Body of pancreas (tissue), 4 donors: ENCODE measurements at regions not wholly inside any gene's neighbourhood (a gene's known extent, or its start where the extent isn't known, plus 50 kb on each side); places are given as distances from the start of the nearest gene placed in this dataset.

Experiments
- POLR2A ChIP-seq, 3 donors: fragments of 450-650 bp; IDR thresholded peaks; one replicate each; pipeline ENCODE4 v1.6.1; 2016; ENCODE audit warnings: antibody characterized with exemption in 3 of 3, mild to moderate bottlenecking in 2 of 3
- TF ChIP-seq, protein P1 (sequence below), 7 experiments: fragments of 450-650 bp in 4 of 7; fragments of 200-600 bp in 3 of 7; sonication (generic) in 3 of 7; IDR thresholded peaks; one replicate each; pipeline ENCODE4 v1.5.1; 2016 to 2019; ENCODE audit warnings: antibody characterized with exemption in 7 of 7

DNA sequence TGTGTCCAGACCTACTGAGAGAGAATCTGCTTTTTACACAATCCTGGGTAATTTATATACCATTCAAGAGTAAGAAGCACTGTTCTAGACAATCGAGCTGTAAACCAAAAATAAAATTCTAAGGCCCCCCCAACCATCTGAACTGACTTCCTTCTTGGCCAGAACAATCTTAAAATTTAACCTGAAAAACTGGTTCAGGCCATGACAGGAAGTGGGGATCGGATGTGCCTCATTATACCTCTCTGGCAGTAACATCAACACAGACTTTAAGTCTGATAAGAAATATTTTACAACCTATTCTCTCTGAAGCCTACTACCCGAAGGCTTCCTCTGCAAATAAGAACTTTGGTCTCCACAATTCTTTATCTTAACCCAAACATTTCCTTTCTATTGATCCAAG is 75.2 kb upstream of the KIF5B start:
- TF ChIP-seq, protein P1, sequence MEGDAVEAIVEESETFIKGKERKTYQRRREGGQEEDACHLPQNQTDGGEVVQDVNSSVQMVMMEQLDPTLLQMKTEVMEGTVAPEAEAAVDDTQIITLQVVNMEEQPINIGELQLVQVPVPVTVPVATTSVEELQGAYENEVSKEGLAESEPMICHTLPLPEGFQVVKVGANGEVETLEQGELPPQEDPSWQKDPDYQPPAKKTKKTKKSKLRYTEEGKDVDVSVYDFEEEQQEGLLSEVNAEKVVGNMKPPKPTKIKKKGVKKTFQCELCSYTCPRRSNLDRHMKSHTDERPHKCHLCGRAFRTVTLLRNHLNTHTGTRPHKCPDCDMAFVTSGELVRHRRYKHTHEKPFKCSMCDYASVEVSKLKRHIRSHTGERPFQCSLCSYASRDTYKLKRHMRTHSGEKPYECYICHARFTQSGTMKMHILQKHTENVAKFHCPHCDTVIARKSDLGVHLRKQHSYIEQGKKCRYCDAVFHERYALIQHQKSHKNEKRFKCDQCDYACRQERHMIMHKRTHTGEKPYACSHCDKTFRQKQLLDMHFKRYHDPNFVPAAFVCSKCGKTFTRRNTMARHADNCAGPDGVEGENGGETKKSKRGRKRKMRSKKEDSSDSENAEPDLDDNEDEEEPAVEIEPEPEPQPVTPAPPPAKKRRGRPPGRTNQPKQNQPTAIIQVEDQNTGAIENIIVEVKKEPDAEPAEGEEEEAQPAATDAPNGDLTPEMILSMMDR (IDR thresholded peaks at IDR 0.05), result no peak
- no peak for TF ChIP-seq POLR2A (IDR thresholded peaks at IDR 0.05)
